Endothelial cell of umbilical vein (primary cell): ENCODE measurements at regions not wholly inside any gene's neighbourhood (a gene's known extent, or its start where the extent isn't known, plus 50 kb on each side); places are given as distances from the start of the nearest gene placed in this dataset.

Source experiments
- BruUV-seq: library from RNA; stranded (reverse); fragments of 400-500 nt; replicated peaks from 2 replicates; lab custom pipeline; 2021; lab: Mats Ljungman, UMichigan
- CTCF ChIA-PET: fragments of 300-600, 350-600 bp; sonication (Branson Sonifier 250); formaldehyde crosslinking; loops from one replicate; lab custom pipeline; 2021; ENCODE audit warnings: antibody characterized with exemption, inconsistent platforms; lab: Charles Lee
- POLR2A ChIA-PET: fragments of 300-600, 350-600 bp; sonication (Branson Sonifier 250); formaldehyde crosslinking; loops from one replicate; lab custom pipeline; 2021; ENCODE audit warnings: antibody characterized with exemption, inconsistent platforms; lab: Charles Lee
- DNase-seq: peaks from one replicate; pipeline ENCODE4 v3.0.0-alpha.2; 2011; ENCODE audit warnings: low read depth, low spot score
- FAIRE-seq: peaks from 2 replicates; lab custom pipeline; 2011; peaks lifted over from hg19 to GRCh38; lab: Jason Lieb, UNC
- H2AFZ ChIP-seq: 2 replicates; pipeline ENCODE4 v1.6.0; 2012; ENCODE audit warnings: low read depth, low read length, control low read depth, inconsistent platforms
- H3K27ac ChIP-seq: 2 replicates; pipeline ENCODE4 v1.5.1; 2011; ENCODE audit warnings: low read depth, mild to moderate bottlenecking, control low read depth, low read length, moderate library complexity; ENCODE audit not compliant: insufficient read depth
- H3K27me3 ChIP-seq, 2 experiments: 2 replicates each; pipeline versions ENCODE4 v1.6.0 to v1.6.1; 2011; ENCODE audit warnings: low read length in 2 of 2, mixed read lengths in 1 of 2; ENCODE audit not compliant: control insufficient read depth in 2 of 2, insufficient read depth in 2 of 2
- H3K36me3 ChIP-seq, 2 experiments: 2 replicates in 1 of 2; 3 replicates in 1 of 2; pipeline ENCODE4 v1.5.1; 2011; ENCODE audit warnings: low read length in 2 of 2, mild to moderate bottlenecking in 1 of 2, moderate library complexity in 1 of 2; ENCODE audit not compliant: control insufficient read depth in 2 of 2, insufficient read depth in 2 of 2; ENCODE audit errors: extremely low read depth in 1 of 2
- H3K4me1 ChIP-seq: 3 replicates; pipeline ENCODE4 v1.5.1; 2011; ENCODE audit warnings: mild to moderate bottlenecking, low read length; ENCODE audit not compliant: control insufficient read depth, insufficient read depth; ENCODE audit errors: extremely low read depth
- H3K4me2 ChIP-seq: 2 replicates; pipeline ENCODE4 v1.6.1; 2011; ENCODE audit warnings: low read length, control low read depth, mixed read lengths; ENCODE audit not compliant: insufficient read depth
- H3K4me3 ChIP-seq, 3 experiments: fragments of 200-600 bp in 1 of 3; sonication (generic), shearing (Covaris generic) in 1 of 3; replicated peaks in 1 of 3; 2 replicates each; pipeline ENCODE4 v1.5.1; 2011 to 2016; ENCODE audit warnings: control low read depth in 3 of 3, low read length in 3 of 3, mild to moderate bottlenecking in 2 of 3, inconsistent platforms in 1 of 3, low read depth in 1 of 3, moderate library complexity in 1 of 3; ENCODE audit not compliant: insufficient read depth in 1 of 3
- H3K79me2 ChIP-seq: 2 replicates; pipeline ENCODE4 v1.6.0; 2012; ENCODE audit warnings: low read length, inconsistent platforms; ENCODE audit not compliant: control insufficient read depth, insufficient read depth
- H3K9ac ChIP-seq: replicated peaks from 2 replicates; pipeline ENCODE3; 2011; ENCODE audit warnings: low read length, control low read depth; ENCODE audit not compliant: insufficient read depth; ENCODE audit errors: extremely low read depth
- H3K9me1 ChIP-seq: replicated peaks from 3 replicates; pipeline ENCODE4 v1.6.0; 2011; ENCODE audit warnings: mild to moderate bottlenecking, low read length; ENCODE audit not compliant: control insufficient read depth, insufficient read depth; ENCODE audit errors: extremely low read depth
- H3K9me3 ChIP-seq: replicated peaks from 2 replicates; pipeline ENCODE4 v1.5.1; 2012; ENCODE audit warnings: low read length, inconsistent platforms; ENCODE audit not compliant: control insufficient read depth, insufficient read depth
- H4K20me1 ChIP-seq: replicated peaks from 2 replicates; pipeline ENCODE3; 2011; ENCODE audit warnings: mild to moderate bottlenecking, low read length; ENCODE audit not compliant: control insufficient read depth, insufficient read depth; ENCODE audit errors: extremely low read depth
- FOS ChIP-seq: IDR thresholded peaks from 2 replicates; pipeline ENCODE4 v1.6.1; 2011; ENCODE audit warnings: mild to moderate bottlenecking, low read length, moderate library complexity, borderline replicate concordance; ENCODE audit not compliant: insufficient read depth
- GATA2 ChIP-seq: IDR thresholded peaks from 2 replicates; pipeline ENCODE4 v1.7.0; 2011; ENCODE audit warnings: low read depth, mild to moderate bottlenecking, moderate library complexity, mixed read lengths, low read length; ENCODE audit not compliant: insufficient read length, insufficient read depth
- POLR2A ChIP-seq: IDR thresholded peaks from 2 replicates; pipeline ENCODE4 v1.6.1; 2012; ENCODE audit warnings: low read depth, mild to moderate bottlenecking, control low read depth, low read length
- POLR2AphosphoS5 ChIP-seq: IDR thresholded peaks from 2 replicates; pipeline ENCODE4 v1.6.1; 2012; ENCODE audit warnings: low read depth, mild to moderate bottlenecking, control low read depth, low read length, moderate library complexity; ENCODE audit not compliant: insufficient read depth
- dilution Hi-C: fragments of 300-500 bp; cut with MboI; formaldehyde crosslinking; loops from one replicate; pipeline ENCODE4 v1.15.0; 2019; ENCODE audit warnings: low sequenced_read_pairs; ENCODE audit not compliant: extremely low pct_ligation_motif_present
- intact Hi-C: fragments of 100-400 bp; cut with micrococcal nuclease; formaldehyde crosslinking; loops from one replicate; pipeline ENCODE4 v1.10.0; 2022
- TF ChIP-seq, protein P1 (sequence below), 2 donors: IDR thresholded peaks; 1 replicate in 1 of 2; 2 replicates in 1 of 2; pipeline ENCODE4 v1.5.1; 2011; ENCODE audit warnings: low read length in 2 of 2, mild to moderate bottlenecking in 2 of 2, moderate library complexity in 2 of 2, control low read depth in 1 of 2, inconsistent platforms in 1 of 2, low read depth in 1 of 2; ENCODE audit not compliant: insufficient read depth in 1 of 2; ENCODE audit errors: extremely low read depth in 1 of 2
- TF ChIP-seq, protein P2 (sequence below): IDR thresholded peaks from 2 replicates; pipeline ENCODE4 v1.6.1; 2011; ENCODE audit not compliant: insufficient read depth, insufficient read length

DNA sequence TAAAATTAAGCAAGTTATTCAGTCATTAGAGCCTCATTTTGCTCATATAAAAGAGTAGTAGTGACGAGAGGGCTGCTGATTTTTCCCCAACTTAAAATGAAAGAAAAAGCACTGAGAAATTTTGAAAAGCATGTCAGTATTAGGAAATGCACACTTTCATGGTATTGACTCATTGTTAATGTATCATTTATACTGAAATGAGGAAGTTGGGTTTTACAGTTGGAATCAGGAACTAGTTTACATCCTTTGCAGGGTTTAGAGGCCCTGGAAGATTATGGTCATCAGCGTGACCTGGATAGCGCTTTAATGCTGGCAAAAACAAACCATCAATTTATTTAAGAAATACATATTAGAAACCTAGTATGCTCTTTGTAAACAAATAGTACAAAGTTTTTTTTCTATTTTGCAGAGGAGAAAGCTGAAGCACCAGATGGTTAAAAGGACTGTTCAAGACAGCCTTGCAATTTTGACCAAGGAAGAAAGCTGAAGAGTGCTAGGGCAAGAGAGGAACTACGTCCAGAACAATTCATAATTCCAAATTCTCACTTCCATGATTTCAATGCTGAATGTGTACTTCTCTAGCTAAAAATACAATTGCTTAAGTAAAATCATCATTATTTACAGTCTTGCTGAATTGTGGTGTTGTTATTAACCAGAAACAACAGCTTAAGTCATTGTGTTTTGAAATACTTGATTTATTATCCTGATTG lies 94.8 kb upstream of the SGIP1 start:
- Histone ChIP-seq H3K4me2 (peak overlapping the region; percentile 88), H3K27me3 (no peaks in the 10 kb centered on the region), H3K4me3 (peak overlapping the region in 1 of 3 experiments; percentile 42), H3K36me3 (no peaks in the 10 kb centered on the region), H3K9me3 (no peaks in the 10 kb centered on the region), H3K27ac (peak overlapping the region; percentile 94), H4K20me1 (no peaks in the 10 kb centered on the region), H3K79me2 (no peaks in the 10 kb centered on the region), H3K9ac (peak overlapping the region; percentile 69), H3K9me1 (no peaks in the 10 kb centered on the region), H2AFZ (peak overlapping the region; percentile 31), H3K4me1 (peaks cover 33% of the 10 kb centered on the region)
- POLR2A ChIA-PET, result no interaction called here
- intact Hi-C loops, result loop anchor here (2.0 kb wide), 1 partner anchor 290 kb away; no protein-coding TSS in a partner anchor
- DNase-seq, result peak; percentile 45
- dilution Hi-C loops, result no loop called here
- CTCF ChIA-PET, result interaction anchor here (1.4 kb wide), 1 partner anchor 182 kb away, joined by 4 read pairs; no protein-coding TSS in a partner anchor
- TSS peak; percentile 89 for BruUV-seq
- TF ChIP-seq, protein P1, sequence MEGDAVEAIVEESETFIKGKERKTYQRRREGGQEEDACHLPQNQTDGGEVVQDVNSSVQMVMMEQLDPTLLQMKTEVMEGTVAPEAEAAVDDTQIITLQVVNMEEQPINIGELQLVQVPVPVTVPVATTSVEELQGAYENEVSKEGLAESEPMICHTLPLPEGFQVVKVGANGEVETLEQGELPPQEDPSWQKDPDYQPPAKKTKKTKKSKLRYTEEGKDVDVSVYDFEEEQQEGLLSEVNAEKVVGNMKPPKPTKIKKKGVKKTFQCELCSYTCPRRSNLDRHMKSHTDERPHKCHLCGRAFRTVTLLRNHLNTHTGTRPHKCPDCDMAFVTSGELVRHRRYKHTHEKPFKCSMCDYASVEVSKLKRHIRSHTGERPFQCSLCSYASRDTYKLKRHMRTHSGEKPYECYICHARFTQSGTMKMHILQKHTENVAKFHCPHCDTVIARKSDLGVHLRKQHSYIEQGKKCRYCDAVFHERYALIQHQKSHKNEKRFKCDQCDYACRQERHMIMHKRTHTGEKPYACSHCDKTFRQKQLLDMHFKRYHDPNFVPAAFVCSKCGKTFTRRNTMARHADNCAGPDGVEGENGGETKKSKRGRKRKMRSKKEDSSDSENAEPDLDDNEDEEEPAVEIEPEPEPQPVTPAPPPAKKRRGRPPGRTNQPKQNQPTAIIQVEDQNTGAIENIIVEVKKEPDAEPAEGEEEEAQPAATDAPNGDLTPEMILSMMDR (IDR thresholded peaks at IDR 0.05; ENCODE audit: extremely low read depth in 1 of 2, insufficient read depth in 1 of 2, low read depth in 1 of 2, low read length in 2 of 2), result no peak
- no peak for TF ChIP-seq POLR2AphosphoS5
- TF ChIP-seq POLR2A, result no peak
- TF ChIP-seq FOS, result peak; percentile 13
- peak; percentile 62 for FAIRE-seq

- Histone ChIP-seq H4K20me1 (no peaks in the 10 kb centered on the region), H3K9ac (no peak overlapping the region), H3K4me2 (no peak overlapping the region), H3K36me3 (no peaks in the 10 kb centered on the region), H3K4me3 (no peak overlapping the region), H3K79me2 (no peaks in the 10 kb centered on the region), H3K27me3 (no peaks in the 10 kb centered on the region), H3K9me3 (no peaks in the 10 kb centered on the region), H2AFZ (no peak overlapping the region), H3K4me1 (peaks cover 23% of the 10 kb centered on the region), H3K9me1 (no peaks in the 10 kb centered on the region), H3K27ac (no peak overlapping the region)
- no peak for FAIRE-seq
- ChIA-PET CTCF (interaction anchor here (0.8 to 6.5 kb wide), 12 partner anchors 8 to 483 kb away, joined by 3 to 186 read pairs (median 39); no protein-coding TSS in a partner anchor), POLR2A (no interaction called here)
- DNase-seq, result no peak
- TF ChIP-seq, protein P2, sequence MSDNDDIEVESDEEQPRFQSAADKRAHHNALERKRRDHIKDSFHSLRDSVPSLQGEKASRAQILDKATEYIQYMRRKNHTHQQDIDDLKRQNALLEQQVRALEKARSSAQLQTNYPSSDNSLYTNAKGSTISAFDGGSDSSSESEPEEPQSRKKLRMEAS, result no peak
- TF ChIP-seq GATA2 (no peak), POLR2A (no peak)
- TF ChIP-seq, protein P1 (IDR thresholded peaks at IDR 0.05; ENCODE audit: extremely low read depth in 1 of 2, insufficient read depth in 1 of 2, low read depth in 1 of 2, low read length in 2 of 2), result no peak
- intact Hi-C loops (loop anchor here (10.0 kb wide), 1 partner anchor 1379 kb away; no protein-coding TSS in a partner anchor), dilution Hi-C loops (no loop called here)
- BruUV-seq, result no TSS peak
Measured at GRCh38 chr1:66443793-66444192, 90.2 kb upstream of the SGIP1 start.
